Sigmoid colon (tissue), 6 donors: ENCODE measurements at regions not wholly inside any gene's neighbourhood (a gene's known extent, or its start where the extent isn't known, plus 50 kb on each side); places are given as distances from the start of the nearest gene placed in this dataset.

Source experiments
- DNase-seq: peaks from one replicate; pipeline ENCODE4 v3.0.0-alpha.2; 2019
- H3K27ac ChIP-seq, 4 donors: fragments of 200-600 bp; sonication (generic); one replicate each; pipeline ENCODE4 v1.5.1; 2016 to 2019; ENCODE audit warnings: mild to moderate bottlenecking in 1 of 4
- H3K27me3 ChIP-seq, 3 donors: fragments of 200-600 bp; sonication (generic); one replicate each; pipeline ENCODE4 v1.5.1; 2019; ENCODE audit warnings: mild to moderate bottlenecking in 1 of 3
- H3K36me3 ChIP-seq, 4 donors: fragments of 200-600 bp; sonication (generic); one replicate each; pipeline ENCODE4 v1.5.1; 2016 to 2019
- H3K4me1 ChIP-seq, 4 donors: fragments of 200-600 bp; sonication (generic); one replicate each; pipeline ENCODE4 v1.5.1; 2017 to 2019
- H3K4me3 ChIP-seq, 4 donors: fragments of 200-600 bp; sonication (generic); one replicate each; pipeline ENCODE4 v1.5.1; 2017 to 2019; ENCODE audit warnings: mild to moderate bottlenecking in 2 of 4, moderate library complexity in 1 of 4
- H3K9me3 ChIP-seq, 4 donors: fragments of 200-600 bp in 3 of 4; sonication (generic) in 3 of 4; one replicate each; pipeline versions ENCODE4 v1.5.1 to v1.6.1; 2013 to 2019
- CTCF ChIP-seq, 4 experiments: fragments of 450-650 bp in 3 of 4; fragments of 200-600 bp in 1 of 4; IDR thresholded peaks; one replicate each; pipeline ENCODE4 v1.5.1; 2016 to 2019; ENCODE audit warnings: antibody characterized with exemption in 4 of 4, mild to moderate bottlenecking in 3 of 4, moderate library complexity in 2 of 4
- EP300 ChIP-seq, 4 donors: sonication (generic); formaldehyde crosslinking; IDR thresholded peaks; one replicate each; pipeline ENCODE4 v1.6.1; 2017; ENCODE audit warnings: antibody characterized with exemption in 4 of 4
- POLR2A ChIP-seq, 2 donors: fragments of 450-650 bp; IDR thresholded peaks; one replicate each; pipeline ENCODE4 v1.6.1; 2016; ENCODE audit warnings: antibody characterized with exemption in 2 of 2, mild to moderate bottlenecking in 2 of 2, moderate library complexity in 2 of 2
- POLR2AphosphoS5 ChIP-seq, 4 donors: sonication (generic); formaldehyde crosslinking; IDR thresholded peaks; one replicate each; pipeline ENCODE4 v1.6.1; 2017; ENCODE audit warnings: antibody characterized with exemption in 4 of 4
- WGBS, 2 donors: extraction: QIAGEN DNeasy Blood & Tissue Kit; methylation state at CpG; one replicate each; pipeline ENCODE4 v1.1.7; 2013; 5-methylcytosine and 5-hydroxymethylcytosine counted together
- intact Hi-C: fragments of 100-400 bp; cut with DNase I; formaldehyde crosslinking; loops from one replicate; pipeline ENCODE4 v1.15.1; 2023
- donor health status: healthy with polysubstance abuse.
- donor health status: healthy.

GRCh38 chr15:59798605-59798917, 109.4 kb upstream of the BNIP2 start:
- 41 to 45% methylated on average over 5 of the region's 5 CpGs for WGBS, 2 donors
- no peaks in the 10 kb centered on the region for H3K4me1 ChIP-seq
- intact Hi-C loops: no loop called here
- no peak for DNase-seq
- H3K27me3 ChIP-seq: no peaks in the 10 kb centered on the region
- TF ChIP-seq POLR2A (IDR thresholded peaks at IDR 0.05) (no peak), CTCF (IDR thresholded peaks at IDR 0.05) (no peak), EP300 (IDR thresholded peaks at IDR 0.05) (no peak), POLR2AphosphoS5 (IDR thresholded peaks at IDR 0.05) (no peak)
- H3K36me3 ChIP-seq: no peaks in the 10 kb centered on the region
- H3K9me3 ChIP-seq: no peaks in the 10 kb centered on the region
- no peak overlapping the region for H3K27ac ChIP-seq
- no peak overlapping the region for H3K4me3 ChIP-seq

GRCh38 chr15:59797756-59798604, 108.9 kb upstream of the BNIP2 start:
- H3K36me3 ChIP-seq: no peaks in the 10 kb centered on the region
- 68 to 81% methylated on average over 3 of the region's 3 CpGs for WGBS, 2 donors
- no peaks in the 10 kb centered on the region for H3K4me1 ChIP-seq
- H3K4me3 ChIP-seq: no peak overlapping the region
- no peaks in the 10 kb centered on the region for H3K27me3 ChIP-seq
- intact Hi-C loops: no loop called here
- no peaks in the 10 kb centered on the region for H3K9me3 ChIP-seq
- H3K27ac ChIP-seq: no peak overlapping the region
- no peak for DNase-seq
- no peak for TF ChIP-seq POLR2AphosphoS5 (IDR thresholded peaks at IDR 0.05)
- no peak for TF ChIP-seq EP300 (IDR thresholded peaks at IDR 0.05)
- TF ChIP-seq CTCF (IDR thresholded peaks at IDR 0.05): no peak
- TF ChIP-seq POLR2A (IDR thresholded peaks at IDR 0.05): no peak

- H3K9me3 ChIP-seq: no peaks in the 10 kb centered on the region
- 33 to 38% methylated on average over 7 of the region's 7 CpGs for WGBS, 2 donors
- intact Hi-C loops: no loop called here
- DNase-seq: no peak
- H3K36me3 ChIP-seq: no peaks in the 10 kb centered on the region
- H3K4me1 ChIP-seq: no peaks in the 10 kb centered on the region
- H3K4me3 ChIP-seq: no peak overlapping the region
- TF ChIP-seq EP300 (IDR thresholded peaks at IDR 0.05): no peak
- TF ChIP-seq POLR2A (IDR thresholded peaks at IDR 0.05): no peak
- no peak for TF ChIP-seq CTCF (IDR thresholded peaks at IDR 0.05)
- TF ChIP-seq POLR2AphosphoS5 (IDR thresholded peaks at IDR 0.05): no peak
- peaks cover 0 to 10% (median 0%) of the 10 kb centered on the region in 3 donors for H3K27me3 ChIP-seq
- H3K27ac ChIP-seq: no peak overlapping the region
Measured at GRCh38 chr15:59794229-59794886, 105.2 kb upstream of the BNIP2 start.

- Histone ChIP-seq H3K36me3 (no peaks in the 10 kb centered on the region), H3K4me3 (no peak overlapping the region), H3K27ac (no peak overlapping the region), H3K9me3 (no peaks in the 10 kb centered on the region), H3K4me1 (no peaks in the 10 kb centered on the region), H3K27me3 (peaks cover 0 to 10% (median 0%) of the 10 kb centered on the region in 3 donors)
- no peak for DNase-seq
- intact Hi-C loops: no loop called here
- no peak for TF ChIP-seq CTCF (IDR thresholded peaks at IDR 0.05)
- WGBS, 2 donors: 58 to 75% methylated on average over 13 of the region's 13 CpGs
Measured at GRCh38 chr15:59792359-59792758, 103.2 kb upstream of the BNIP2 start.
